IMR-90 (cell line): ENCODE measurements at regions not wholly inside any gene's neighbourhood (a gene's known extent, or its start where the extent isn't known, plus 50 kb on each side); places are given as distances from the start of the nearest gene placed in this dataset.

Experiments
- ATAC-seq: fragments of 200-7000 bp; cut with Tn5 transposase; 2 replicates; pipeline ENCODE4 v1.9.1; 2020; ENCODE audit warnings: low read depth, mild to moderate bottlenecking, moderate library complexity
- BruUV-seq: library from RNA; stranded (reverse); fragments of 400-500 nt; replicated peaks from 2 replicates; lab custom pipeline; 2021; lab: Mats Ljungman, UMichigan
- CTCF ChIA-PET: fragments of 300-600 bp; formaldehyde crosslinking; extraction: SDS; loops from one replicate; lab custom pipeline; 2021; ENCODE audit warnings: antibody characterized with exemption; lab: Yijun Ruan, JAX
- POLR2A ChIA-PET: fragments of 300-600 bp; sonication (Branson Sonifier 250); formaldehyde crosslinking; loops from one replicate; lab custom pipeline; 2022; ENCODE audit warnings: antibody characterized with exemption; ENCODE audit not compliant: unreplicated experiment; lab: Charles Lee
- DNase-seq: peaks from one replicate; pipeline ENCODE4 v3.0.0; 2013
- H2AFZ ChIP-seq: replicated peaks from 2 replicates; pipeline ENCODE3; 2013; ENCODE audit warnings: low read length, mild to moderate bottlenecking; ENCODE audit not compliant: poor library complexity
- H2AK5ac ChIP-seq: 2 replicates; pipeline ENCODE4 v1.6.1; 2013; ENCODE audit warnings: low read depth, low read length, inconsistent platforms
- H2AK9ac ChIP-seq: replicated peaks from 2 replicates; pipeline ENCODE3; 2013; ENCODE audit warnings: mild to moderate bottlenecking, low read depth, low read length, moderate library complexity; ENCODE audit not compliant: poor library complexity
- H2BK120ac ChIP-seq: 2 replicates; pipeline ENCODE4 v1.6.1; 2013; ENCODE audit warnings: low read depth, low read length, inconsistent platforms
- H2BK15ac ChIP-seq: 3 replicates; pipeline ENCODE4 v1.6.1; 2013; ENCODE audit warnings: low read depth, low read length, inconsistent platforms
- H2BK20ac ChIP-seq: 2 replicates; pipeline ENCODE4 v1.6.1; 2013; ENCODE audit warnings: low read depth, mild to moderate bottlenecking, inconsistent platforms, low read length, moderate library complexity
- H2BK5ac ChIP-seq: 2 replicates; pipeline ENCODE4 v1.6.1; 2013; ENCODE audit warnings: mild to moderate bottlenecking, low read depth, low read length, inconsistent platforms; ENCODE audit not compliant: poor library complexity, severe bottlenecking
- H3K14ac ChIP-seq: replicated peaks from 2 replicates; pipeline ENCODE4 v1.6.1; 2013; ENCODE audit warnings: low read depth, low read length, inconsistent platforms
- H3K18ac ChIP-seq: 2 replicates; pipeline ENCODE4 v1.6.1; 2013; ENCODE audit warnings: low read depth, low read length, control low read depth
- H3K23ac ChIP-seq: 2 replicates; pipeline ENCODE4 v1.6.1; 2013; ENCODE audit warnings: low read depth, low read length, inconsistent platforms
- H3K27ac ChIP-seq: 2 replicates; pipeline ENCODE4 v1.5.1; 2013; ENCODE audit warnings: mild to moderate bottlenecking, control low read depth, low read length; ENCODE audit not compliant: insufficient read depth
- H3K27me3 ChIP-seq: 2 replicates; pipeline ENCODE4 v1.6.1; 2013; ENCODE audit warnings: low read length; ENCODE audit not compliant: control insufficient read depth, insufficient read depth
- H3K36me3 ChIP-seq: 2 replicates; pipeline ENCODE4 v1.6.1; 2013; ENCODE audit warnings: low read length, mixed read lengths; ENCODE audit not compliant: control insufficient read depth, insufficient read depth
- H3K4ac ChIP-seq: 2 replicates; pipeline ENCODE4 v1.6.1; 2013; ENCODE audit warnings: low read depth, low read length, inconsistent platforms
- H3K4me1 ChIP-seq: 2 replicates; pipeline ENCODE4 v1.6.1; 2013; ENCODE audit warnings: low read length, mixed read lengths; ENCODE audit not compliant: control insufficient read depth, insufficient read depth
- H3K4me2 ChIP-seq: 2 replicates; pipeline ENCODE4 v1.6.1; 2013; ENCODE audit warnings: low read depth, mild to moderate bottlenecking, control low read depth, low read length, moderate library complexity
- H3K4me3 ChIP-seq: 2 replicates; pipeline ENCODE4 v1.5.1; 2013; ENCODE audit warnings: low read depth, mild to moderate bottlenecking, control low read depth, low read length, moderate library complexity; ENCODE audit not compliant: insufficient read depth
- H3K56ac ChIP-seq: 2 replicates; pipeline ENCODE4 v1.6.1; 2013; ENCODE audit warnings: low read length, inconsistent platforms; ENCODE audit not compliant: insufficient read depth; ENCODE audit errors: extremely low read depth
- H3K79me1 ChIP-seq, 2 experiments: 2 replicates each; pipeline ENCODE4 v1.6.1; 2013; ENCODE audit warnings: low read length in 2 of 2, inconsistent platforms in 1 of 2, low read depth in 1 of 2
- H3K9ac ChIP-seq: 2 replicates; pipeline ENCODE4 v1.6.1; 2013; ENCODE audit warnings: low read depth, low read length, control low read depth
- H3K9me1 ChIP-seq: 2 replicates; pipeline ENCODE4 v1.6.1; 2013; ENCODE audit warnings: low read length, inconsistent platforms; ENCODE audit not compliant: insufficient read depth
- H3K9me3 ChIP-seq: 2 replicates; pipeline ENCODE4 v1.6.1; 2013; ENCODE audit warnings: low read length; ENCODE audit not compliant: control insufficient read depth, insufficient read depth
- H4K20me1 ChIP-seq: 2 replicates; pipeline ENCODE4 v1.6.1; 2013; ENCODE audit warnings: low read length, inconsistent platforms; ENCODE audit not compliant: insufficient read depth
- H4K5ac ChIP-seq: 2 replicates; pipeline ENCODE4 v1.6.1; 2013; ENCODE audit warnings: mild to moderate bottlenecking, low read depth, low read length, control low read depth
- H4K8ac ChIP-seq, 2 experiments: 2 replicates each; pipeline ENCODE4 v1.6.1; 2013; ENCODE audit warnings: low read depth in 2 of 2, low read length in 2 of 2, control low read depth in 1 of 2, inconsistent platforms in 1 of 2
- H4K91ac ChIP-seq: 2 replicates; pipeline ENCODE4 v1.6.1; 2013; ENCODE audit warnings: low read depth, low read length, inconsistent platforms; ENCODE audit not compliant: insufficient read depth
- BHLHE40 ChIP-seq: fragments of 150-350 bp; IDR thresholded peaks from 2 replicates; pipeline ENCODE4 v1.6.1; 2016; ENCODE audit warnings: mild to moderate bottlenecking, low read depth, low read length
- CHD1 ChIP-seq: IDR thresholded peaks from 2 replicates; pipeline ENCODE4 v1.6.1; 2012; ENCODE audit warnings: low read depth, low read length, improper control_type of control experiment
- ELK1 ChIP-seq: fragments of 150-350 bp; IDR thresholded peaks from 2 replicates; pipeline ENCODE4 v1.6.1; 2016; ENCODE audit warnings: low read depth, mild to moderate bottlenecking, low read length, moderate library complexity, borderline replicate concordance
- MAFK ChIP-seq: IDR thresholded peaks from 2 replicates; pipeline ENCODE4 v1.6.1; 2012; ENCODE audit warnings: low read depth, low read length, improper control_type of control experiment
- NFE2L2 ChIP-seq: fragments of 150-350 bp; IDR thresholded peaks from 2 replicates; pipeline ENCODE4 v1.6.1; 2016; ENCODE audit warnings: low read depth, mild to moderate bottlenecking, low read length
- WGBS, 2 experiments: methylation state at CpG; one replicate each; pipeline versions ENCODE4 v1.1.5 to v1.1.7; 2013; ENCODE audit warnings: missing lambda C conversion rate in 2 of 2; ENCODE audit not compliant: insufficient read length in 1 of 2; ENCODE audit errors: extremely low coverage in 2 of 2; 5-methylcytosine and 5-hydroxymethylcytosine counted together
- dilution Hi-C: fragments of 300-500 bp; cut with HindIII; formaldehyde crosslinking; loops from one replicate; pipeline ENCODE4 v1.14.3; 2018; ENCODE audit warnings: low sequenced_read_pairs; ENCODE audit not compliant: unreplicated experiment
- in situ Hi-C: fragments of 300-500 bp; cut with MboI; formaldehyde crosslinking; loops from 3 replicates; pipeline ENCODE4 v1.14.3; 2019; ENCODE audit warnings: low sequenced_read_pairs, inconsistent platforms, mixed read lengths
- intact Hi-C: fragments of 100-400 bp; cut with micrococcal nuclease; formaldehyde crosslinking; loops from 2 replicates; pipeline ENCODE4 v1.10.0; 2022

GRCh38 chr7:101693498-101694091 lies 64.5 kb upstream of the MYL10 start:
- no peak for DNase-seq

More at GRCh38 chr7:101693498-101694091, 64.5 kb upstream of the MYL10 start:
- no peak overlapping the region for H3K4me3 ChIP-seq
- H3K27ac ChIP-seq = no peak overlapping the region
- BruUV-seq = no TSS peak
- H3K14ac ChIP-seq = no peak overlapping the region
- POLR2A ChIA-PET = no interaction called here
- no peak overlapping the region for H3K4me2 ChIP-seq
- H4K8ac ChIP-seq = no peak overlapping the region
- H3K79me1 ChIP-seq = no peaks in the 10 kb centered on the region
- no peaks in the 10 kb centered on the region for H4K20me1 ChIP-seq
- in situ Hi-C loops (no loop called here), dilution Hi-C loops (no loop called here), intact Hi-C loops (no loop called here)
- H2AK9ac ChIP-seq = no peak overlapping the region
- ATAC-seq = no peak
- no peak overlapping the region for H3K23ac ChIP-seq
- H3K9me3 ChIP-seq = no peaks in the 10 kb centered on the region
- H4K5ac ChIP-seq = no peak overlapping the region
- no peak overlapping the region for H2BK15ac ChIP-seq
- no peak overlapping the region for H3K18ac ChIP-seq
- TF ChIP-seq CHD1 = no peak
- no peak for TF ChIP-seq NFE2L2
- TF ChIP-seq BHLHE40 = no peak
- TF ChIP-seq ELK1 = no peak
- TF ChIP-seq MAFK = no peak
- no peak overlapping the region for H2BK120ac ChIP-seq
- no peak overlapping the region for H3K56ac ChIP-seq
- WGBS, 2 experiments = 86% methylated on average over 1 of the region's 14 CpGs; no CpG with 5 or more reads in 1 of the 2 experiments
- 0 out of 2 replicates have a peak, but pooled peaks cover under 1% of the 10 kb centered on the region for H3K4me1 ChIP-seq
- no peaks in the 10 kb centered on the region for H3K9me1 ChIP-seq
- no peak overlapping the region for H4K91ac ChIP-seq
- peaks cover 10% of the 10 kb centered on the region; the same call in 1 of the 2 replicates for H3K27me3 ChIP-seq
- H3K36me3 ChIP-seq = no peaks in the 10 kb centered on the region
- H2AFZ ChIP-seq = no peak overlapping the region
- no peak overlapping the region for H3K4ac ChIP-seq
- H3K9ac ChIP-seq = no peak overlapping the region
- CTCF ChIA-PET = no interaction called here
- H2AK5ac ChIP-seq = no peak overlapping the region
- no peak overlapping the region for H2BK20ac ChIP-seq
- no peak overlapping the region for H2BK5ac ChIP-seq
